ENCODE measurements at regions not wholly inside any gene's neighbourhood (a gene's known extent, or its start where the extent isn't known, plus 50 kb on each side); places are given as distances from the start of the nearest gene placed in this dataset.
"Not testable (repeated sequence)": the region's sequence is repeated elsewhere in the genome, so short reads cannot be mapped to it uniquely, and the experiment has no call there.

- no peak for DNase-seq
These were observed 126.2 kb downstream of the KLF6 start for GRCh38 chr10:3658766-3659165.

GRCh38 chr10:3656214-3656613 is 128.8 kb downstream of the KLF6 start:
- no peak for DNase-seq

- DNase-seq = no peak
These were observed 129.5 kb downstream of the KLF6 start for GRCh38 chr10:3655528-3655927.

DNA sequence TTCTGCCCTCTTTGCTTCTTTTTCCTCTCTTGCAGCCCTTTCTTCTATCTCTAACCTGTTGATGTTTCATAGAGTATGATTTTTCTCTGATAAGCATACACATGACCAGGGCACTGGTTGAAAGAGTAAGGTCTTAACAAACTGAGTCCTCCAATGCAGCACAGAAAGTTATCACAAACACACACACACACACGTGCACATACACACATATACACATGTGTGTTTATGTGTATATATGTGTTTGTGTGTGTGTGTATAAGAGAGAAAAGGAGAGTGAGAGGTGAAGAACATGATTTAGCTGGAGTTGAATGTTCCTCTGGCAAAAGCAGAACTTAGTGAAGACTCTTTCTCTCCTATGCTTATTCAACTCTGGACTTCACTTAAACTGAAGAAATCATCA is 130.0 kb downstream of the KLF6 start:
- no peak for DNase-seq

- no peak for DNase-seq
These were observed 130.5 kb downstream of the KLF6 start for GRCh38 chr10:3654496-3654895.

DNA sequence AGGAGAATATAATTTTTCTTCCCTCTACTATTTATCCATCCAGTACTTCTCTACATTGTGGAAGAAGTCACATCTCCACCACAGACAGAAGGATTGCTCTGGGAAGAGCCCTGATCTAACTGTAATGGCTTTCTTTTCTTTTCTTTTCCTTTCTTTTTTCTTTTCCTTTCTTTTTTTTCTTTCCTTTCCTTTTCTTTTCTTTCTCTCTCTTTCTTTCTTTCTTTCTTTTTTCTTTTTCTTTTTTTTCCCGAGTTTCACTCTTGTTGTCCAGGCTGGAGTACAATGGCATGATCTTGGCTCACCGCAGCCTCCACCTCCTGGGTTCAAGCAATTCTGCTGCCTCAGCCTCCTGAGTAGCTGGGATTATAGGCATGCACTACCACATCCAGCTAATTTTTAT is 131.7 kb downstream of the KLF6 start:
- DNase-seq = not testable (repeated sequence)

- DNase-seq = no peak
These were observed 132.1 kb downstream of the KLF6 start for GRCh38 chr10:3652886-3653285.

GRCh38 chr10:3651969-3652653 is 132.9 kb downstream of the KLF6 start:
- DNase-seq = no peak

- DNase-seq = no peak
These were observed 136.4 kb downstream of the KLF6 start for GRCh38 chr10:3648576-3648975.

DNA sequence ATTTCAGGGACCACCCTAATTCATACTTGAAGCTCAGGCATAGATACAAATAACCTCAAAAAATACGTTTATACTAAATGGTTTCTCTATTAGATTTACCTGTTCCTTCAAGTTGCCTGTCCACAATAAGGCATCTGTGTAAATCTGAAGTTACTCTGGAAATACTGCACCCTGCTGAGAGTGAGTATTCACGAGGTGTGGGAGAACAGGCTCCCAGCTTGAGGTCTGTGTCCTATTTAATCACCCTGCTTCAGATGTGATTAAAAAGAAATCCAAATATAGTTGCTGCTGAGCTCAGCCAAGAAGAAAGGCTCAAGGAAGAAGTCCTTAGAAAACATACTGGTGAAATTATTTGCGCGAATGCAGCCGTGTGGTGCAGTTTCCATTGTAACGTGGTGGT is 136.8 kb downstream of the KLF6 start:
- no peak for DNase-seq

GRCh38 chr10:3647074-3647473 is 137.9 kb downstream of the KLF6 start:
- DNase-seq = no peak

DNA sequence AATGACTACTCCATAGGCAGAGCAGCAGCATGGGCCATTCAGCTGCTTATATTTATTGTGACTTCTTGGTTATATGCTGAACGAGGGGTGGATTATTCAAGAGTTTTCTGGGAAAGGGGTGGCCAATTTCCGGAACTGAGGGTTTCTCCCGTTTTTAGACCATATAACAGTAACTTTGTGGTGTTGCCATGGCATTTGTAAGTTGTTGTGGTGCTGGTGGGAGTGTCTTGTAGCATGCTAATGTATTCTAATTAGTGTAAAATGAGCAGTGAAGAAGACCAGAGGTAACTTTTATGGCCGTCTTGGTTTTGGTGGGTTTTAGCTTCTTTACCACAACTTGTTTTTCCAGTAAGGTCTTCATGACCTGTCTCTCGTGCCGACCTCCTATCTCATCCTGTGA is 139.6 kb downstream of the KLF6 start:
- no peak for DNase-seq

DNA sequence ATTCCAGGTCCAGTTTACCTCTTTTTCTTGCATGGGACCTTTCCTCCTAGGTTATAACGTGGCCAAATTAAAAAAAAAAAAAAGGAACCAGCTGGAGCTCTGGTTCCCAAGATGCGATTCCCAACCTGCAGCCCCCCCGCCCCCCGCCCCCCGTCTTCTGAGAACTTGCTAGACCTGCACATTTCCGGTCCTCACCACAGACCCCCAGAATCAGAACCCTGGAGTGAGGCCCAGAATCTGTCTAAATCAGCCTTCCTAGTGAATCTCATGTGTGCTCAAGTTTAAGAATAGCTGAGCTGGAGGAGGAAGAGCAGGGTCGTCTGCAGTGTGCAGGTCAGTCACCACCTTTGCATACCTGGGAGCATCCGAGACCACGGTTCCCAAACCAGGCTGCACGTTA is 144.2 kb downstream of the KLF6 start:
- no peak for DNase-seq

DNA sequence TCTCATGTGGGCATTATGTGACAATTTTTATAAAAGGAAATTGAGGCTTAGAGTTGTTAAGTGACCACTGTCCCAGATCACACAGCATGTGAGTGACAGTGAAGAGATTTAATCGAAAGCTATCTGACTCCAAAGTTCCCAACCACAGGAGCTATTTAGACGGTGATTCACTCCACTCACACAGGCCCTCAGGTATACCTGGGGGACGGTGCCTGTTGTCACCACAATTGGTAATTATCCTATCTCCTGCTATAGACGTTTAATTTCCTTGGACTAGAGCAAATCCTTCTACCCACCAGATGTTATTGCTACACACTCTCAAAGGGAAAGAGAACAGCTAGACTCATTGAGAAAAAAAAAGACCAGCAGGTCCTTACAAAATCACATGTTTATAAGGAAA is 145.5 kb downstream of the KLF6 start:
- DNase-seq = no peak

GRCh38 chr10:3636356-3637181 is 148.4 kb downstream of the KLF6 start:
- no peak for DNase-seq

GRCh38 chr10:3635697-3636096 is 149.3 kb downstream of the KLF6 start:
- DNase-seq = no peak

GRCh38 chr10:3635211-3635671 is 149.8 kb downstream of the KLF6 start:
- no peak for DNase-seq

DNA sequence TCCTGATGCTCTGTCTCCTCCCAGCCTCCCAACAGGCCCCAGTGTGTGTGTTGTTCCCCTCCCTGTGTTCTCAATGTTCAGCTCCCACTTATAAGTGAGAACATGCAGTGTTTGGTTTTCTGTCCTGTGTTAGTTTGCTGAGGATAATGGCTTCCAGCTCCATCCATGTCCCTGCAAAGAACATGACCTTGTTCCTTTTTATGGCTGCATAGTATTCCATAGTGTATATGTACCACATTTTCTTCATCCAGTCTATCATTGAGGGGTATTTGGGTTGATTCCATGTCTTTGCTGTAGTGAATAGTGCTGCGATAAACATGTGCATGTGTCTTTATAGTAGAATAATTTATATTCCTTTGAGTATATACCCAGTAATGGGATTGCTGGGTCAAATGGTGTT is 150.4 kb downstream of the KLF6 start:
- not testable (repeated sequence) for DNase-seq

- no peak for DNase-seq
These were observed 153.2 kb downstream of the KLF6 start for GRCh38 chr10:3631701-3632330.

GRCh38 chr10:3631291-3631690 is 153.7 kb downstream of the KLF6 start:
- no peak for DNase-seq

DNA sequence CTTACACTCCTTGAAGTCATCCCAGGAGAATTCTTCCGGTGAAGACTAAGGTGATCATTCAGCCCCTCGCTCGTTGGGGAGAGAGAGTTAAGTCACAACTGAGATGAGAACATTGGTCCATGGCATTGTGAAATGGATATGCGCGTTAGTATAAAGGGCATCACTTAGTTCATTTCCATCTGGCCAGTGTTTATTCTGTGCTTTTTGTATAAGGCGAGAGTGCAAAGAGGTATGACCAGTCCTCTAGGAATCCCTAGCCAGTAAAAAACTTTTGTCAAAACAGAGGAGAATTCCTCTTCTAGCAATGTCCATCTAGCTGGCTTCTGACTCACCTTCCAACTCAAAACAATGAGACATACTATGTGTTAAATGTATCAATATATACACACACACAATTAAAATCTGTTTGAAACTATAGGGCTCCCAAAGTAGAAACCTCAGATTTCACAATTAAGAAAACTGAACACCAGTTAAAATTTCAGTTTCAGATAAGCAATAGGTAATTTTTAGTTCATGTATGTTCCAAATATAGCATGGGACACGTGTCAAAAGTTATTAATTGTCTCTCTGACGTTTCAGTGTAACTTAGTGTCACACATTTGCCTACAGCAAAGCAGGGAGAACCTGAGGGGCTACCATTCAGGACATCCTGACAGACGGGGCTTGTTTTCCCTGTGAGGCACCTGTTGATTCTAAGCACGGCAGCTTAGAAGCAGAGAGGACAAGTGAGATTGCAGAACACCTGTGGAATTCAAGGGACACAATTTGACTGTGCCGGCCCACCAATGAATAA is 158.9 kb downstream of the KLF6 start:
- DNase-seq = no peak

DNA sequence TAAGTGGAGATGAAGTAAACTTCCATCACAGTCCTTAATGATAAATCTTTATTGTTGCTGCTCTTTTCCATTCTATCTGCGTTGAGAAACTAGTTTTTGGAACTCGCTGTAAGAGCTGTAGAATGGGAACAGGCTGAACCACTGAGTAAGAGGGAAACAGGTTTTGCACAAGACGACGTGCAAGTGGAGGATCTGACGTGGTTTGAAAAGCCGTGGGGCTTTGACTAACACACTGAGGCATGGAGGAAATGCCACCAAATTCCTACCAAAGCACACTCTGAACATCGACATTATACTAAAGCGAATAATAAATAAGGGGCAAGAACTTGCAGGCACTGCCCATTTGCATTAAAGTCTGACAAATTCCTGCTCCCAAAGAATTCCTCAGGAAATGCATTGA is 160.6 kb downstream of the KLF6 start:
- no peak for DNase-seq

DNA sequence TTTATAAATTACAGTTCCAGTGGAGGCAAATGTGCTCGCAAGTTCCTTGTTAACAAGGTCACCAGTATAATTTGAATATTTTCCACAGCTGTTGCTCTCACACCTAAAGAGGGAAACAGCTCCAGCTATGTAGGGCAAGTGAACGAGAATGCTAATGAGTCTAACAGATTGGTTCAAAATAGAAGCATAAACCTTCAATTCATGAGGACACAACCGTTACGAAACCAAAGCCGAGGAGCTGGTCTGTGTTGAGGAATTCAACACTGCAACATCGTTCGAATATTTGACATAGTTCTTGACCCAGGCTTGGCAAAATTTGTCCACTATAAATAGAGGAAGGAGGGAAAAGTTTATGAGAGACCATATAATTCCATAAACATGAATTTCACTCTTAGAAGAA is 161.3 kb downstream of the KLF6 start:
- no peak for DNase-seq

Data from T1000 (cell line).